Coronary artery (tissue), 2 donors: ENCODE measurements at regions not wholly inside any gene's neighbourhood (a gene's known extent, or its start where the extent isn't known, plus 50 kb on each side); places are given as distances from the start of the nearest gene placed in this dataset.

Experiments used
- DNase-seq: peaks from one replicate; pipeline ENCODE4 v3.0.0-alpha.2; 2017; ENCODE audit warnings: low spot score
- H3K27ac ChIP-seq, 2 donors: fragments of 200-600 bp; sonication (generic); one replicate each; pipeline ENCODE4 v1.5.1; 2016 to 2019
- H3K4me3 ChIP-seq: fragments of 200-600 bp; sonication (generic); 2 replicates; pipeline ENCODE4 v1.5.1; 2016; ENCODE audit warnings: mild to moderate bottlenecking, moderate library complexity
- TF ChIP-seq, protein P1 (sequence below): fragments of 200-600 bp; sonication (generic); IDR thresholded peaks from one replicate; pipeline ENCODE4 v1.5.1; 2019; ENCODE audit warnings: antibody characterized with exemption

- TF ChIP-seq, protein P1, sequence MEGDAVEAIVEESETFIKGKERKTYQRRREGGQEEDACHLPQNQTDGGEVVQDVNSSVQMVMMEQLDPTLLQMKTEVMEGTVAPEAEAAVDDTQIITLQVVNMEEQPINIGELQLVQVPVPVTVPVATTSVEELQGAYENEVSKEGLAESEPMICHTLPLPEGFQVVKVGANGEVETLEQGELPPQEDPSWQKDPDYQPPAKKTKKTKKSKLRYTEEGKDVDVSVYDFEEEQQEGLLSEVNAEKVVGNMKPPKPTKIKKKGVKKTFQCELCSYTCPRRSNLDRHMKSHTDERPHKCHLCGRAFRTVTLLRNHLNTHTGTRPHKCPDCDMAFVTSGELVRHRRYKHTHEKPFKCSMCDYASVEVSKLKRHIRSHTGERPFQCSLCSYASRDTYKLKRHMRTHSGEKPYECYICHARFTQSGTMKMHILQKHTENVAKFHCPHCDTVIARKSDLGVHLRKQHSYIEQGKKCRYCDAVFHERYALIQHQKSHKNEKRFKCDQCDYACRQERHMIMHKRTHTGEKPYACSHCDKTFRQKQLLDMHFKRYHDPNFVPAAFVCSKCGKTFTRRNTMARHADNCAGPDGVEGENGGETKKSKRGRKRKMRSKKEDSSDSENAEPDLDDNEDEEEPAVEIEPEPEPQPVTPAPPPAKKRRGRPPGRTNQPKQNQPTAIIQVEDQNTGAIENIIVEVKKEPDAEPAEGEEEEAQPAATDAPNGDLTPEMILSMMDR, result no peak
- H3K27ac ChIP-seq, result no peak overlapping the region
- no peak overlapping the region for H3K4me3 ChIP-seq
- DNase-seq, result no peak
These were observed 90.8 kb upstream of the RBPJ start for GRCh38 chr4:26229974-26230373.

- no peak for DNase-seq
- Histone ChIP-seq H3K27ac (no peak overlapping the region), H3K4me3 (no peak overlapping the region)
- TF ChIP-seq, protein P1, result no peak
These were observed 87.5 kb upstream of the RBPJ start for GRCh38 chr4:26233350-26233749.

GRCh38 chr4:26235500-26235899 is 85.3 kb upstream of the RBPJ start:
- Histone ChIP-seq H3K27ac (peak overlapping the region in 1 of 2 donors; percentile 18), H3K4me3 (no peak overlapping the region)
- DNase-seq, result no peak
- TF ChIP-seq, protein P1, result no peak

DNA sequence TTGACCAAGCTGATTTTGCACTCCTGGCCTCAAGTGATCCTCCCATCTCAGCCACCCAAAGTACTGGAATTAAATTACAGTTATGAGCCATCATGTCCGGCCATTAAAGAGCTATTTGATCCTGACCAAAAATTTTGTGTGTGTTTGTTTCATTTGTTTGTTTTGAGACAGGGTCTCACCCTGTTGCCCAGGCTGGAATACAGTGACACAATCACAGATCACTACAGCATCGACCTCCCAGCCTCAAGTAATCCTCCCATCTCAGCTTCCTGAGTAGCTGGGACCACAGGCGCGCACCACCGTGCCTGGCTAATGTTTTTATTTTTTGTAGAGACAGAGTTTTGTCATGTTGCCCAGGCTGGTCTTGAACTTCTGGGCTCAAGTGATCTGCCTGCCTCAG is 82.9 kb upstream of the RBPJ start:
- H3K27ac ChIP-seq, result no peak overlapping the region

GRCh38 chr4:26238426-26238777 is 82.4 kb upstream of the RBPJ start:
- peak overlapping the region in 1 of 2 donors; percentile 75 for H3K27ac ChIP-seq
- H3K4me3 ChIP-seq, result peak overlapping the region; percentile 33
- no peak for DNase-seq
- TF ChIP-seq, protein P1, result no peak

More for the DNA sequence above, 82.9 kb upstream of the RBPJ start:
- no peak overlapping the region for H3K4me3 ChIP-seq
- no peak for DNase-seq
- TF ChIP-seq, protein P1, result no peak

DNA sequence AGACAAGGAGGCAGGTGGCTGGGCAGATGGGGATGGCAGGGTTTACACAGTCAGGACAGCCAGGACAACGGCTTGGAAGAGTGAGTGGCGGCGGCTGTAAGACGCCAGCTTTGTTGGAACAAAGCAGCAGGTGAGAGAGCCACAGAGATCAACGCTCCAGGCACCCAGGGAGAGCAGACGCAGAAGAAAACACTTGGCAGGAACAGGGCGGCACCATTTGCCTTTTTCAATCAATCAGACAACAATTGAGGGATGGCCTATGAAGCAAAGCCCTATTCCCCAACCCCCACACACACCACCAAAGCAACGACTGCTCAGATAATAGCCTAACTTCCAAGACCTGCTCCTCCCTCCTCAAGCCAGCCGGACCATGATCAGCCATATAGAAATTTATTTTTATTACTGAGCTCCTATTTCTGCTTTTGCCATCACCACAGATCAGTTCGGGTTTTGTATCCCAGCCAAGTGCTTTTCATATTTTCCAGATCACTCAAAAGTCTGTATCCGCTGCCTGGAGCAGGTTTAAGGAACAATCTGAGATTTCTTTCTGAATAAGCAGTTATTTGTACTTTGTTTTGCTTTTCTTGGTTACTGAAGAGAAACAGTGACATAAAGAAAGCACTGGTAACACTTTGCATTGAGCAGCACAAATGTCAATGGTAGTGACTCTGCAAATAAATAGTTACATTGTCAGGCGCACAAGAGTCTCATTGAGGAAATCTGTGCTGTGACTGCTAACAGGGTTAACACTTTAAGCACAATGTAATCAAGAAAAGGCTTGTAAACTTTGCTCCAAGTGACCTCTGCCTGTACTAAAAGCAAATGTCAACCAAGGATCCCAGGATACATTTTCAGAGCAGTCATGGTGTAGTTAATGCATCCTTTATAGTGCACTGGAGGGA is 81.8 kb upstream of the RBPJ start:
- H3K4me3 ChIP-seq, result peak overlapping the region; percentile 33

More for the DNA sequence above, 81.8 kb upstream of the RBPJ start:
- TF ChIP-seq, protein P1, result no peak
- peak overlapping the region in 1 of 2 donors; percentile 75 for H3K27ac ChIP-seq
- DNase-seq, result no peak
